ENCODE measurements at regions not wholly inside any gene's neighbourhood (a gene's known extent, or its start where the extent isn't known, plus 50 kb on each side); places are given as distances from the start of the nearest gene placed in this dataset.
"Not testable (repeated sequence)": the region's sequence is repeated elsewhere in the genome, so short reads cannot be mapped to it uniquely, and the experiment has no call there.

DNA sequence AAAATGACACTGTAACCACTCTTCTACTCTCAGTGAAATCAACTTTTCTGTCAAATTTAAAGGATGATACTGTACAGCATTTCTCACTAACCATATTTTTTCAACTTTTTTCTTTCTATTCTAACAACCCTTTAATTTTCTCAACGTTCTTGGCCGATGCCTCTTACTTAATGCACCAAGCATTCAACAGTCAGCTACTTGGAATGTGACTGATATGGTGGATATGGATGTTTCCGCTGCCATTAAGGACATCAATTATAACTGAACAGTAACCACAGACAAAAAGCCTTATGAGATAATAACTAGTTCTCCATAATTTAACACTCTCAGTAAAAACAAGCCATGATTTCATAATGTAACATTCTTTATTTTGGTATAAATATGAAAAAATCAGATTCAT lies 427.4 kb downstream of the KCNJ18 start:
- not testable (repeated sequence) for H3K4me3 ChIP-seq (replicated peaks; ENCODE audit: low read depth, low read length); DNase-seq (ENCODE audit: low read depth)

DNA sequence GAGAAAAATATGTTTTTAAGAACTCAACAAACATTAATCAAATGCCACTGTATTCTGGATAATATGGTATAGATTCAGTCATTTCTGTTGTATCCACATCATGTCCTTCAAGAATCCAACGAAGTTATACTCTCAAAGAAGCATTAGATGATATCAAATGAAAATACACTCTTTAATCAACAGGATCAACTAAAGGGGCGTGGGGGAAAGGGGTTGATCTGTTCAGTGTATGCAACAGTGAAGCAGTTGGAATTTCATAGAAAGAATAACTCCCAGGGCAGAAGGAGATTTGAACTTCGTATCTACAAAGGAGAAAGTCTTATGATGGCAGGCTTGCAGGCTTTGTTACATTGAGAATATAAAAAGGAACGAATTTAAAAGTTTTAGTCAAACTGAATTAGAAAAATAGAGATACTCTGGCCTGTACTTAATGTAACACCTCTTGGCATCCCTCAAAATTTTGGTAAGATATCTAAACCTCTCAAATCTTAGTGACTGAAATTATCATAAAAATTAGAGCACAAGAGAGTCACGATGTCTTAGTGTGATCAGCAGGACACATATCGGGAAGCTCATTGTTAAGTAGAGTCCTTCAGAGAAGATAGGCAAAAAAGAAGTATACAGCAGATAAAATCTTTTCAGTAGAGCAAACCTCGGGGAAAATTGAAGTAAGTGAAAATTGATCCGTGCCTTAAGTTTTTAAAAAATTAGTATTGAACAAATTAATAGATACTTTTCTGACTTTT lies 431.4 kb downstream of the KCNJ18 start:
- DNase-seq (ENCODE audit: low read depth), result no peak
- no peak overlapping the region for H3K4me3 ChIP-seq (replicated peaks; ENCODE audit: low read depth, low read length)
- TF ChIP-seq, protein P1, sequence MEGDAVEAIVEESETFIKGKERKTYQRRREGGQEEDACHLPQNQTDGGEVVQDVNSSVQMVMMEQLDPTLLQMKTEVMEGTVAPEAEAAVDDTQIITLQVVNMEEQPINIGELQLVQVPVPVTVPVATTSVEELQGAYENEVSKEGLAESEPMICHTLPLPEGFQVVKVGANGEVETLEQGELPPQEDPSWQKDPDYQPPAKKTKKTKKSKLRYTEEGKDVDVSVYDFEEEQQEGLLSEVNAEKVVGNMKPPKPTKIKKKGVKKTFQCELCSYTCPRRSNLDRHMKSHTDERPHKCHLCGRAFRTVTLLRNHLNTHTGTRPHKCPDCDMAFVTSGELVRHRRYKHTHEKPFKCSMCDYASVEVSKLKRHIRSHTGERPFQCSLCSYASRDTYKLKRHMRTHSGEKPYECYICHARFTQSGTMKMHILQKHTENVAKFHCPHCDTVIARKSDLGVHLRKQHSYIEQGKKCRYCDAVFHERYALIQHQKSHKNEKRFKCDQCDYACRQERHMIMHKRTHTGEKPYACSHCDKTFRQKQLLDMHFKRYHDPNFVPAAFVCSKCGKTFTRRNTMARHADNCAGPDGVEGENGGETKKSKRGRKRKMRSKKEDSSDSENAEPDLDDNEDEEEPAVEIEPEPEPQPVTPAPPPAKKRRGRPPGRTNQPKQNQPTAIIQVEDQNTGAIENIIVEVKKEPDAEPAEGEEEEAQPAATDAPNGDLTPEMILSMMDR (IDR thresholded peaks at IDR 0.05; ENCODE audit: low read length, missing control alignments), result no peak

DNA sequence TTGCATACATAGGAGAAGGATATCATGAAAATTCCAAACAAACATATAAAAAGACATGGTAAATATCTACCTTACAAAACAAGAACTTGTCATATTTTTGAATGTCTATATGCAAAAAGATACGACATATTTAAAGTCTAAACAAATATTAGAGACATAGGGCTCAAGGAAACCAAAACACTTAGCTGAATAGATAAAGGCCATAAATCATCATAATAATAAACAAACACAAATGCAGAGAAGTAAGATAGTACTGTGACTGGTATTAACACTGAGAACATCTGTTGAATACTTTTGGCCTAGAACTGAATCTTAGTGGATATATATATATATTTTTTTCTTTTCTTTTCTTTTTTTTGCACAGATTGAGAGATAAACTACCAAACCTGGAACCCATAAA lies 435.8 kb downstream of the KCNJ18 start:
- DNase-seq (ENCODE audit: low read depth), result no peak
- TF ChIP-seq, protein P1 (IDR thresholded peaks at IDR 0.05; ENCODE audit: low read length, missing control alignments), result no peak
- H3K4me3 ChIP-seq (replicated peaks; ENCODE audit: low read depth, low read length), result no peak overlapping the region

DNA sequence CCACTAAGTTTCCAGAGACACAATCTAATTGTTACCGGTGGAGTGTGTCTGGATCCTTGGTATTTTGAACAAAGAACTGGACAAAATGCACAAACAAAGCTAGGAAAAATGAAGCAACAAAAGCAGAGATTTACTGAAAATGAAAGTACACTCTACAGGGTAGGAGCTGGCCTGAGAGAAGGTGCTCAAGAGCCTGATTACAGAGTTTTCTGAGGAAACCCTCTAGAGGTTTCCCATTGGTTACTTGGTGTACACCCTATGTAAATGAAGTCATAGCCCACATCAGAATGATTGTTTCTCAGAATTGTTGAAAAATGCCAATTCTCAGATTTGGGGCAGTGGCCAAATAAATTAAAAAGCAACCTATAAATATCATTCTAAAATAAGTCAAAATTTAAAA lies 436.4 kb downstream of the KCNJ18 start:
- no peak overlapping the region for H3K4me3 ChIP-seq (replicated peaks; ENCODE audit: low read depth, low read length)
- TF ChIP-seq, protein P1 (IDR thresholded peaks at IDR 0.05; ENCODE audit: low read length, missing control alignments), result no peak
- DNase-seq (ENCODE audit: low read depth), result no peak

DNA sequence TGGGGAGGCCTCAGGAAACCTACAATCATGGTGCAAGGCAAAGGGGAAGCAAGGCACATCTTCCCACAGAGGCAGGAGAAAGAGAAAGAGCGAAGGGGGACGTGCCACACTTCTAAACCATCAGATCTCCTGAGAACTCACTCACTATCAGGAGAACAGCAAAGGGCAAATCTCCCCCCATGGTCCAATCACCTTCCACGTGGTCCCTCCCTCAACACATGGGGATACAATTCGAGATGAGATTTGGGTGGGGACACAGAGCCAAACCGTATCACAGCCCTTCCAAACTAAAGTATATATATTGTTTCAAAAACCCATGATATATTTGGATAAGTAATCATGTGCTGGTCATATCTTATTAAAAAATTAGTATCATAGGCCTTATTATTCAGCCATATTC lies 437.6 kb downstream of the KCNJ18 start:
- not testable (repeated sequence) for DNase-seq (ENCODE audit: low read depth); H3K4me3 ChIP-seq (replicated peaks; ENCODE audit: low read depth, low read length)

DNA sequence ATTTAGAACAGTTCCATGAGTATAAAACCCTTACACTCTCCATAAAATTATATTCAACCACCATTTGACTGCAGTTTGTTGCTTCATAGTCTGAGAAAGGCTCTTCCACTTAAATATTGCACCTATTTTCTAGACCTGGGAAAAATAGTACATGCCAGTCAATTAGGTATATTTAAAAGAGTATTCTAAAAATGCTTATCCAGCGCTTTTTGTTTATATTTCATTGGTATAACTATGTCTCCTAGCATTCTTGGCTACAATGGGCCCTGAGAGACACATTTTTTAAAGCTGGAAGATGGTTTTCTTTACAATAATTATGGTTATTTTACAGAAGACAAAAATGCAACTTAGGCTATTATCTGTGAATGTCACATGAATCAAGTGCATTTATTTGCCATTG lies 439.4 kb downstream of the KCNJ18 start:
- TF ChIP-seq, protein P1 (IDR thresholded peaks at IDR 0.05; ENCODE audit: low read length, missing control alignments), result no peak
- H3K4me3 ChIP-seq (replicated peaks; ENCODE audit: low read depth, low read length), result no peak overlapping the region
- DNase-seq (ENCODE audit: low read depth), result no peak

DNA sequence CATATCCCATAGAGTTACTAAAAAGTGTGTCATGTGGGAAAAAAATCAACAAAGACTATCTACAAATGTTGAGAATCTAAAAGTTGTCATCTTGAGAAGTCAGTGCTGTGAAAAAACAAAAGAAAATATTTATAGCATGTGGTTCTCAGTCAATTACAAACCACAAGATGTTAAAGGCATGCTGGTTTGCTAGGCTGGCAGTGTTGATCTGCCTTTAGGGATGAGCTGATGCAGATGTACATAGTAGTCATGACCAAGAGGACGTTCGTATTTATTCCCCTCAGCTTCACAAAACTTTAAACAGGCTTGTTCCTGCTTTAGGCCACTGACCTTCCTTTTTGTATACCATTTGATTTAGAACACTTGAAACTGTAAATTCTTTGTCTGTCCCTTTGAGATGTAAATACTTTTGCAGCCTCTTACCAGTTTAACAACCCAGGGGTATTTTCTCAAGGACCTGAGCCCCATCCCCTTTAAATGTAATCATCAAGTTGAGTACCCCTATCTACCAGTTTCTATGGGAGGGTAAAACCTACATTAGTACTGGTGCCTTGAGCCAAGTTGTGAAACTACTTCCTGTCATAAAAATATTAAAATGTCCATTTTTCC lies 446.6 kb downstream of the KCNJ18 start:
- DNase-seq (ENCODE audit: low read depth), result no peak
- TF ChIP-seq, protein P1 (IDR thresholded peaks at IDR 0.05; ENCODE audit: low read length, missing control alignments), result no peak

DNA sequence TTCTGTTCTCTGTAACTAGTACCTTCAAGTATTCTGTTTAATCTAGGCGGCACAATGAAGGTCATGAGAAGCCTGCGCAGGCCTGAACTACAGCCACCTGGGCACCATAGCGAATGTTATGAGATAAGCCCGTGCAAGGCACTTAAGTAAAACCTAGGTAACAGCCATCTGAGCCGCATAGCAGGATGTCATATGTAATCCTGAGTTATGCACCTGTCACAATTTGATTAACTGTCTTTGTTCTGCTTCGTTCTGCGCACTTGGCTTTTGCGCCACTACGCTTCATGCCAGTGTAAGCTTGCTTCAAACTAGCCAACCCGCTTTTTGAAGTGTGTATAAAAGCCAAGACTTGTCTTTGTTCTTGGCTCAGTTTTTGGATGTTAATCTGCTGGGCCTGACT lies 449.8 kb downstream of the KCNJ18 start:
- DNase-seq (ENCODE audit: low read depth), result no peak
- TF ChIP-seq, protein P1 (IDR thresholded peaks at IDR 0.05; ENCODE audit: low read length, missing control alignments), result no peak
- H3K4me3 ChIP-seq (replicated peaks; ENCODE audit: low read depth, low read length), result no peak overlapping the region

More for the DNA sequence above, 446.6 kb downstream of the KCNJ18 start:
- H3K4me3 ChIP-seq (replicated peaks; ENCODE audit: low read depth, low read length), result no peak overlapping the region

Measured in fibroblast of pulmonary artery (primary cell).